ENCODE measurements at regions not wholly inside any gene's neighbourhood (a gene's known extent, or its start where the extent isn't known, plus 50 kb on each side); places are given as distances from the start of the nearest gene placed in this dataset.
A peak's percentile ranks its signal among the peaks of the same experiment; 100 is the strongest.
"Not testable (repeated sequence)": the region's sequence is repeated elsewhere in the genome, so short reads cannot be mapped to it uniquely, and the experiment has no call there.

GRCh38 chr7:50251765-50252164 lies 52.8 kb upstream of the IKZF1 start:
- Histone ChIP-seq H3K27ac (no peak overlapping the region), H3K27me3 (no peaks in the 10 kb centered on the region), H3K4me3 (no peak overlapping the region), H3K9me3 (peaks cover 0 to 1% of the 10 kb centered on the region in 2 donors), H3K4me1 (no peaks in the 10 kb centered on the region), H3K36me3 (no peaks in the 10 kb centered on the region)
- no peak for DNase-seq
- in situ Hi-C loops (cut with MboI; ENCODE audit: low pct_ligation_motif_present in 1 of 4, low pct_unique_long_range_greater_than_20kb in 1 of 4, low sequenced_read_pairs in 3 of 4): no loop called here
- 77% methylated on average over 3 of the region's 3 CpGs; no CpG with 5 or more reads in 1 of the 2 donors for WGBS, 2 donors (ENCODE audit: low coverage in 1 of 2)
- intact Hi-C loops (cut with DNase I; ENCODE audit: low total_unique reads): no loop called here
- TF ChIP-seq CTCF (IDR thresholded peaks at IDR 0.05) (no peak), POLR2AphosphoS5 (IDR thresholded peaks at IDR 0.05) (no peak), EP300 (IDR thresholded peaks at IDR 0.05; ENCODE audit: low read depth) (no peak), POLR2A (IDR thresholded peaks at IDR 0.05) (no peak)

DNA sequence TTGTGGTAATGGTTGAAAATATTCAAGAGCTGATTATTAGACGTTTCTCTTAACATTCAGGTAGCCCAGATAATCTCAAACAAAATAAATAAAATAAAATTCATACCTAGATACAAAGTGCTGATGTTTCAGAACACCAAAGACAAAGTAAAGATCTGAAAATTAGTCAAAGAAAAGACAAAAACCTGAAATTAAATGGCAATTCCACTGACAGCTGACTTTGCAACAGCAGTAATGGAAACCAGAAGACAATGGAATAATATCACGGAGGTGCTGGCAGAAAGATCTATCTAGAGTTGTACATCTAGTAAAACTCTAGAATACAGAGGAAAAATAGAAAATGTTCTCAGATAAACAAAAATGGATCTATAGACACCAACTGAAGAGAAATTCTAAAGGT lies 58.0 kb upstream of the IKZF1 start:
- Histone ChIP-seq H3K9me3 (peaks cover 13 to 14% of the 10 kb centered on the region in 2 donors), H3K4me3 (no peak overlapping the region), H3K4me1 (no peaks in the 10 kb centered on the region), H3K27me3 (no peaks in the 10 kb centered on the region), H3K27ac (no peak overlapping the region), H3K36me3 (no peaks in the 10 kb centered on the region)
- no peak for TF ChIP-seq POLR2AphosphoS5 (IDR thresholded peaks at IDR 0.05)
- TF ChIP-seq CTCF (IDR thresholded peaks at IDR 0.05): no peak
- TF ChIP-seq EP300 (IDR thresholded peaks at IDR 0.05; ENCODE audit: low read depth): no peak
- TF ChIP-seq POLR2A (IDR thresholded peaks at IDR 0.05): no peak
- intact Hi-C loops (cut with DNase I; ENCODE audit: low total_unique reads): no loop called here
- no peak for DNase-seq
- in situ Hi-C loops (cut with MboI; ENCODE audit: low pct_ligation_motif_present in 1 of 4, low pct_unique_long_range_greater_than_20kb in 1 of 4, low sequenced_read_pairs in 3 of 4): no loop called here
- 38 to 62% methylated on average over 2 of the region's 2 CpGs for WGBS, 2 donors (ENCODE audit: low coverage in 1 of 2)

DNA sequence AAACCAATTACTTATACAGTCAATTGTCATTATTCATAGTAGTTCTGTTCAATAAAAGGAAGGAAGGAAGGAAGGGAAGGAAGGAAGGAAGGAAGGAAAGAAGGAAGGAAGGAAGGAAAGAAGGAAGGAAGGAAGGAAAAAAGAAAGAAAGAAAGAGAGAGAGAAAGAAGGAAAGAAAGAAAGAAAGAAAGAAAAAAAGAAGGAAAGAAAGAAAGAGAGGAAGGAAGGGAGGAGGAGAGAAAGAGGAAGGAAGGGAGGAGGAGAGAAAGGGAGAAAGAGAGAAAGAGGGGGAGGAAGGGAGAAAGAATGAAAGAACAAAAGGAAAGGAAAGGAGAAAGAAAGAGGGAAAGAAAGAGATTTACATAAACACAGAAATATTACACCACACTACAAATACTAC lies 62.4 kb upstream of the IKZF1 start:
- H3K4me1 ChIP-seq; H3K4me3 ChIP-seq; H3K36me3 ChIP-seq; H3K27ac ChIP-seq; H3K27me3 ChIP-seq; DNase-seq; intact Hi-C loops (cut with DNase I; ENCODE audit: low total_unique reads); in situ Hi-C loops (cut with MboI; ENCODE audit: low pct_ligation_motif_present in 1 of 4, low pct_unique_long_range_greater_than_20kb in 1 of 4, low sequenced_read_pairs in 3 of 4): not testable (repeated sequence)
- H3K9me3 ChIP-seq: peaks cover 13 to 14% of the 10 kb centered on the region in 2 donors

DNA sequence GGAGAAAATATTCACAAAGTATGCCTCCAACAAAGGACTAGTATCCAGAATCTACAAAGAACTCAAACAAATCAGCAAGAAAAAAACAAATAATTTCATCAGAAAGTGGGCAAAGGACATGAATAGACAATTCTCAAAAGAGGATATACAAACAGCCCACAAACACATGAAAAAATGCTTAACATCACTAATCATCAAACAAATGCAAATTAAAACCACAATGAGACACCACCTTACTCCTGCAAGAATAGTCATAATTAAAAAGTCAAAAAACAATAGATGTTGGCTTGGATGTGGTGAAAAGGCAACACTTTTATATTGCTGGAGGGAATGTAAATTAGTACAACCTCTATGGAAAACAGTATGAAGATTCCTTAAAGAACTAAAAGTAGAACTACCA lies 63.8 kb upstream of the IKZF1 start:
- H3K4me3 ChIP-seq; H3K27me3 ChIP-seq; H3K4me1 ChIP-seq; H3K9me3 ChIP-seq; H3K36me3 ChIP-seq; intact Hi-C loops (cut with DNase I; ENCODE audit: low total_unique reads); in situ Hi-C loops (cut with MboI; ENCODE audit: low pct_ligation_motif_present in 1 of 4, low pct_unique_long_range_greater_than_20kb in 1 of 4, low sequenced_read_pairs in 3 of 4); DNase-seq; H3K27ac ChIP-seq: not testable (repeated sequence)

DNA sequence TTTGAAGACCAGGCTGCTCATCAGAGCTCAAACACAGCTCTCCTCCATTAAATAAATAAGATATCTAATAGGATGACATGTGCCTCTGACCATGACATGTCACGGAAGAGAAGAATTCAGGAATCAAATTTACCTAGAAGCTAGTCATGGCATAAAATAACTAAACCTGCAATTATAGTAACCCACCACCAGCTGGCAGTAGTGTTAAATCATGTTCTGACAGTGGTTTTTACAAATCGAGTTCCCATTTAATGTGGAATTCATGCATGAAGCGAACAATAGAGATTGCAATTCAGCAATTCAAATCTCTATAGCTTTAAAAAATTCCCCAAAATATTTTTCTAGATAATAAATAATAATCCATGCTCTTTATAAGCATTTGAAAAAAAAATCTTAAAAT lies 74.6 kb upstream of the IKZF1 start:
- TF ChIP-seq EP300 (IDR thresholded peaks at IDR 0.05; ENCODE audit: low read depth): no peak
- peak in 4 of 5 experiments; percentile 15 to 34 (median 21) for TF ChIP-seq CTCF (IDR thresholded peaks at IDR 0.05)
- intact Hi-C loops (cut with DNase I; ENCODE audit: low total_unique reads): no loop called here
- Histone ChIP-seq H3K9me3 (peaks cover 5 to 8% of the 10 kb centered on the region in 2 donors), H3K27ac (no peak overlapping the region), H3K4me1 (no peaks in the 10 kb centered on the region), H3K4me3 (no peak overlapping the region), H3K27me3 (no peaks in the 10 kb centered on the region), H3K36me3 (no peaks in the 10 kb centered on the region)
- 68 to 75% methylated on average over 3 of the region's 3 CpGs for WGBS, 2 donors (ENCODE audit: low coverage in 1 of 2)
- no peak for DNase-seq
- in situ Hi-C loops (cut with MboI; ENCODE audit: low pct_ligation_motif_present in 1 of 4, low pct_unique_long_range_greater_than_20kb in 1 of 4, low sequenced_read_pairs in 3 of 4): no loop called here
